ENCODE measurements at regions not wholly inside any gene's neighbourhood (a gene's known extent, or its start where the extent isn't known, plus 50 kb on each side); places are given as distances from the start of the nearest gene placed in this dataset.

- TF ChIP-seq CTCF (IDR thresholded peaks at IDR 0.05) (no peak), ZFX (IDR thresholded peaks at IDR 0.05; ENCODE audit: borderline replicate concordance) (no peak)
These were observed 951.1 kb upstream of the ADGRB3 start for GRCh38 chr6:67683960-67684359.
